HepG2 (cell line): ENCODE measurements at regions not wholly inside any gene's neighbourhood (a gene's known extent, or its start where the extent isn't known, plus 50 kb on each side); places are given as distances from the start of the nearest gene placed in this dataset.

Experiments
- RAD21 ChIP-seq: fragments of 450-650 bp; formaldehyde crosslinking; IDR thresholded peaks from 2 replicates; pipeline ENCODE4 v1.5.0; 2020; ENCODE audit warnings: mild to moderate bottlenecking
- YY1 ChIP-seq: IDR thresholded peaks from 2 replicates; pipeline ENCODE4 v1.6.1; 2011; ENCODE audit warnings: low read length, low read depth, moderate library complexity, mild to moderate bottlenecking; ENCODE audit not compliant: insufficient read depth, insufficient replicate concordance

- TF ChIP-seq YY1 (no peak), RAD21 (CRISPR knock-in tag) (no peak; the same call in 1 of the 2 replicates)
These were observed 70.3 kb upstream of the CAMK1G start for GRCh38 chr1:209513226-209513625.
